SK-N-SH (cell line): ENCODE measurements at regions not wholly inside any gene's neighbourhood (a gene's known extent, or its start where the extent isn't known, plus 50 kb on each side); places are given as distances from the start of the nearest gene placed in this dataset.

ENCODE experiments used
- CTCF ChIP-seq: fragments of 200-600 bp; sonication (generic); IDR thresholded peaks from 2 replicates; pipeline ENCODE4 v1.6.1; 2017; ENCODE audit warnings: antibody characterized with exemption, mild to moderate bottlenecking, moderate library complexity
- ELF1 ChIP-seq: IDR thresholded peaks from 2 replicates; pipeline ENCODE4 v1.4.0; 2012
- FOXJ3 ChIP-seq: sonication (generic); formaldehyde crosslinking; IDR thresholded peaks from 2 replicates; pipeline ENCODE4 v1.5.1; 2020; ENCODE audit warnings: mild to moderate bottlenecking, missing genetic modification reagents
- NFIC ChIP-seq: IDR thresholded peaks from 2 replicates; pipeline ENCODE4 v1.4.0; 2012; ENCODE audit warnings: borderline replicate concordance
- POLR2AphosphoS5 ChIP-seq: IDR thresholded peaks from 2 replicates; pipeline ENCODE4 v1.6.1; 2012; ENCODE audit warnings: low read depth, low read length
- RAD21 ChIP-seq: IDR thresholded peaks from 2 replicates; pipeline ENCODE4 v1.6.1; 2012; ENCODE audit warnings: mild to moderate bottlenecking, low read length
- SIN3A ChIP-seq: IDR thresholded peaks from 2 replicates; pipeline ENCODE4 v1.6.1; 2012; ENCODE audit warnings: low read depth, mild to moderate bottlenecking, low read length, moderate library complexity, borderline replicate concordance
- YY1 ChIP-seq: IDR thresholded peaks from 2 replicates; pipeline ENCODE4 v1.4.0; 2012; ENCODE audit warnings: low read depth, mild to moderate bottlenecking
- TF ChIP-seq, protein P1 (sequence below): IDR thresholded peaks from 2 replicates; pipeline ENCODE4 v1.4.0; 2012; ENCODE audit warnings: low read depth, borderline replicate concordance
- TF ChIP-seq, protein P2 (sequence below): IDR thresholded peaks from 2 replicates; pipeline ENCODE4 v1.4.0; 2012; ENCODE audit warnings: low read depth

GRCh38 chr22:48493733-48494132, 1333.9 kb downstream of the BRD1 start:
- TF ChIP-seq RAD21 (no peak), CTCF (no peak), POLR2AphosphoS5 (no peak), FOXJ3 (CRISPR knock-in tag) (no peak), ELF1 (no peak), SIN3A (no peak), YY1 (no peak), NFIC (no peak)
- TF ChIP-seq, protein P1, sequence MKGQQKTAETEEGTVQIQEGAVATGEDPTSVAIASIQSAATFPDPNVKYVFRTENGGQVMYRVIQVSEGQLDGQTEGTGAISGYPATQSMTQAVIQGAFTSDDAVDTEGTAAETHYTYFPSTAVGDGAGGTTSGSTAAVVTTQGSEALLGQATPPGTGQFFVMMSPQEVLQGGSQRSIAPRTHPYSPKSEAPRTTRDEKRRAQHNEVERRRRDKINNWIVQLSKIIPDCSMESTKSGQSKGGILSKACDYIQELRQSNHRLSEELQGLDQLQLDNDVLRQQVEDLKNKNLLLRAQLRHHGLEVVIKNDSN, result no peak
- TF ChIP-seq, protein P2, sequence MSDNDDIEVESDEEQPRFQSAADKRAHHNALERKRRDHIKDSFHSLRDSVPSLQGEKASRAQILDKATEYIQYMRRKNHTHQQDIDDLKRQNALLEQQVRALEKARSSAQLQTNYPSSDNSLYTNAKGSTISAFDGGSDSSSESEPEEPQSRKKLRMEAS, result no peak
